ENCODE measurements at regions not wholly inside any gene's neighbourhood (a gene's known extent, or its start where the extent isn't known, plus 50 kb on each side); places are given as distances from the start of the nearest gene placed in this dataset.

DNA sequence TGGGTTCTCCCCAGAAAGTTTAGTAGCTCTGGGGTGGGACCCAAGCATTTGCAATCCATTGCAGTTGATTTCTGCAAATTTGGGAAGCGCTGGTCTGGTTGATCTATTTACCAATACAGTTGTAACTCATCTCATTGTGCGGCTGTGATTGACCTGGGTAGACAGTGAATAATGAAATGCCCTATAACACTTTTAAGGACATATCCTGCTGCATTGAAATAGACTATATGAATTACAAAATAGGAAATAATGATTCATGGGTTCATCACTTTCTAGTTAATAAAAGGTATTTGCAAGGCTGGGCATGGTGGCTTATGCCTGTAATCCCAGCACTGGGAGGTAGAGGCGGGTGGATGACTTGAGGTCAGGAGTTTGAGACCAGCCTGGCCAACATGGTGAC is 59.0 kb upstream of the FARP1 start:
- H3K4me1 Mint-ChIP-seq (ENCODE audit: low read depth, unreplicated experiment), result no peaks in the 10 kb centered on the region
- intact Hi-C loops (cut with micrococcal nuclease; ENCODE audit: unreplicated experiment), result no loop called here
- TF ChIP-seq, protein P1, sequence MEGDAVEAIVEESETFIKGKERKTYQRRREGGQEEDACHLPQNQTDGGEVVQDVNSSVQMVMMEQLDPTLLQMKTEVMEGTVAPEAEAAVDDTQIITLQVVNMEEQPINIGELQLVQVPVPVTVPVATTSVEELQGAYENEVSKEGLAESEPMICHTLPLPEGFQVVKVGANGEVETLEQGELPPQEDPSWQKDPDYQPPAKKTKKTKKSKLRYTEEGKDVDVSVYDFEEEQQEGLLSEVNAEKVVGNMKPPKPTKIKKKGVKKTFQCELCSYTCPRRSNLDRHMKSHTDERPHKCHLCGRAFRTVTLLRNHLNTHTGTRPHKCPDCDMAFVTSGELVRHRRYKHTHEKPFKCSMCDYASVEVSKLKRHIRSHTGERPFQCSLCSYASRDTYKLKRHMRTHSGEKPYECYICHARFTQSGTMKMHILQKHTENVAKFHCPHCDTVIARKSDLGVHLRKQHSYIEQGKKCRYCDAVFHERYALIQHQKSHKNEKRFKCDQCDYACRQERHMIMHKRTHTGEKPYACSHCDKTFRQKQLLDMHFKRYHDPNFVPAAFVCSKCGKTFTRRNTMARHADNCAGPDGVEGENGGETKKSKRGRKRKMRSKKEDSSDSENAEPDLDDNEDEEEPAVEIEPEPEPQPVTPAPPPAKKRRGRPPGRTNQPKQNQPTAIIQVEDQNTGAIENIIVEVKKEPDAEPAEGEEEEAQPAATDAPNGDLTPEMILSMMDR (IDR thresholded peaks at IDR 0.05; ENCODE audit: insufficient read depth in 1 of 2, low read depth in 1 of 2, low read length in 1 of 2, severe bottlenecking in 1 of 2, unreplicated experiment in 1 of 2), result no peak
- no TSS peak for BruUV-seq (replicated peaks)
- no peaks in the 10 kb centered on the region for H3K36me3 Mint-ChIP-seq (ENCODE audit: insufficient read depth, unreplicated experiment)
- H3K4me3 ChIP-seq (ENCODE audit: low read depth, low read length), result no peak overlapping the region
- no peak for DNase-seq
- no peak overlapping the region for H3K4me3 Mint-ChIP-seq (ENCODE audit: unreplicated experiment)
- ChIA-PET POLR2A (no interaction called here), CTCF (no interaction called here)
- no peak overlapping the region for H3K27ac Mint-ChIP-seq (ENCODE audit: unreplicated experiment)
- H3K9me3 Mint-ChIP-seq (ENCODE audit: unreplicated experiment), result peaks cover 4% of the 10 kb centered on the region
- H3K4me1 ChIP-seq, result no peaks in the 10 kb centered on the region
- H3K27me3 Mint-ChIP-seq (ENCODE audit: insufficient read depth, unreplicated experiment), result no peaks in the 10 kb centered on the region
- no peaks in the 10 kb centered on the region for H3K36me3 ChIP-seq (ENCODE audit: control insufficient read depth, insufficient read depth, low read length)
- no peaks in the 10 kb centered on the region for H3K27me3 ChIP-seq (replicated peaks; ENCODE audit: control insufficient read depth, insufficient read depth, low read length)
- no peaks in the 10 kb centered on the region for H3K9me3 ChIP-seq

DNA sequence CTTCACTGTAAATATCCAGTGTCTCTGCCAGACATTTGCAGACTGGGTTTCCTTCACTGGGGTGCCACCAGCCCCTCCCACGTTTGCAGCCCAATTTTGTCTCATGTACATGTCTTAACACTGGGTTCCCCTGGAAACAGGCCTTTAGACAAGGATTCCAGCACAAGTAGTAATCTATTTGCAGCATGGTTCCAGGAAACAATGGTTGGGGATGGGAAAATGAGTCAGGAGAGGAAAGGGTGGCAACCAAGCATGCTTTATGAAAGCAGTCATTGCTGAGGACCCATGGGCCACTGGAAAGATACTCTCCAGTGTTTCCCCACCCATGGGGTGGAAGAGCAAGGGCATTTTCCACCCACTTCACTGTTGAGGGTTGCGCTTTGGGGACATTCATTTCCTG is 53.6 kb upstream of the FARP1 start:
- Mint-ChIP-seq H3K4me3 (ENCODE audit: unreplicated experiment) (no peak overlapping the region), H3K36me3 (ENCODE audit: insufficient read depth, unreplicated experiment) (no peaks in the 10 kb centered on the region), H3K9me3 (ENCODE audit: unreplicated experiment) (peaks cover 31% of the 10 kb centered on the region), H3K27me3 (ENCODE audit: insufficient read depth, unreplicated experiment) (no peaks in the 10 kb centered on the region), H3K4me1 (ENCODE audit: low read depth, unreplicated experiment) (no peaks in the 10 kb centered on the region), H3K27ac (ENCODE audit: unreplicated experiment) (no peak overlapping the region)
- intact Hi-C loops (cut with micrococcal nuclease; ENCODE audit: unreplicated experiment), result no loop called here
- ChIA-PET POLR2A (no interaction called here), CTCF (no interaction called here)
- no peak overlapping the region for H3K4me3 ChIP-seq (ENCODE audit: low read depth, low read length)
- no peaks in the 10 kb centered on the region for H3K36me3 ChIP-seq (ENCODE audit: control insufficient read depth, insufficient read depth, low read length)
- no peaks in the 10 kb centered on the region for H3K27me3 ChIP-seq (replicated peaks; ENCODE audit: control insufficient read depth, insufficient read depth, low read length)
- no peaks in the 10 kb centered on the region for H3K4me1 ChIP-seq
- no peak for DNase-seq
- no peaks in the 10 kb centered on the region for H3K9me3 ChIP-seq
- TF ChIP-seq, protein P1 (IDR thresholded peaks at IDR 0.05; ENCODE audit: insufficient read depth in 1 of 2, low read depth in 1 of 2, low read length in 1 of 2, severe bottlenecking in 1 of 2, unreplicated experiment in 1 of 2), result no peak
- no TSS peak for BruUV-seq (replicated peaks)

DNA sequence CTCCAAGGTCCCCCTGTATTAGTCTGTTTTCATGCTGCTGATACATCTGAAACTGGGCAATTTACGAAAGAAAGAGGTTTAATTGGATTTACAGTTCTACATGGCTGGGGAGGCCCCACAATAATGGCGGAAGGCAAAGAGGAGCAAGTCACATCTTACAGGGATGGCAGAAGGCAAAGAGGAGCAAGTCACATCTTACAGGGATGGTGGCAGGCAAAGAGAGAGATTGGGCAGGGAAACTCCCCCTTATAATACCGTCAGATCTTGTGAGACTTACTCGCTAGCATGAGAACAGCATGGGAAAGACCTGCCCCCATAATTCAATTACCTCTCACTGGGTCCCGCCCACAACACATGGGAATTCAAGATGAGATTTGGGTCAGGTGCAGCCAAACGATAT is 50.0 kb upstream of the FARP1 start:
- H3K4me1 ChIP-seq, result no peaks in the 10 kb centered on the region
- no peak for DNase-seq
- Mint-ChIP-seq H3K4me3 (ENCODE audit: unreplicated experiment) (no peak overlapping the region), H3K36me3 (ENCODE audit: insufficient read depth, unreplicated experiment) (no peaks in the 10 kb centered on the region), H3K4me1 (ENCODE audit: low read depth, unreplicated experiment) (no peaks in the 10 kb centered on the region), H3K9me3 (ENCODE audit: unreplicated experiment) (peaks cover 35% of the 10 kb centered on the region), H3K27me3 (ENCODE audit: insufficient read depth, unreplicated experiment) (no peaks in the 10 kb centered on the region), H3K27ac (ENCODE audit: unreplicated experiment) (no peak overlapping the region)
- no TSS peak for BruUV-seq (replicated peaks)
- no peaks in the 10 kb centered on the region for H3K9me3 ChIP-seq
- no peak overlapping the region for H3K4me3 ChIP-seq (ENCODE audit: low read depth, low read length)
- H3K36me3 ChIP-seq (ENCODE audit: control insufficient read depth, insufficient read depth, low read length), result no peaks in the 10 kb centered on the region
- TF ChIP-seq, protein P1 (IDR thresholded peaks at IDR 0.05; ENCODE audit: insufficient read depth in 1 of 2, low read depth in 1 of 2, low read length in 1 of 2, severe bottlenecking in 1 of 2, unreplicated experiment in 1 of 2), result no peak
- CTCF ChIA-PET, result no interaction called here
- POLR2A ChIA-PET, result interaction anchor here (0.6 kb wide), 1 partner anchor 35 kb away, joined by 3 read pairs; no protein-coding TSS in a partner anchor
- no peaks in the 10 kb centered on the region for H3K27me3 ChIP-seq (replicated peaks; ENCODE audit: control insufficient read depth, insufficient read depth, low read length)
- intact Hi-C loops (cut with micrococcal nuclease; ENCODE audit: unreplicated experiment), result no loop called here

Measured in Caco-2 (cell line).